ENCODE measurements at regions not wholly inside any gene's neighbourhood (a gene's known extent, or its start where the extent isn't known, plus 50 kb on each side); places are given as distances from the start of the nearest gene placed in this dataset.

DNA sequence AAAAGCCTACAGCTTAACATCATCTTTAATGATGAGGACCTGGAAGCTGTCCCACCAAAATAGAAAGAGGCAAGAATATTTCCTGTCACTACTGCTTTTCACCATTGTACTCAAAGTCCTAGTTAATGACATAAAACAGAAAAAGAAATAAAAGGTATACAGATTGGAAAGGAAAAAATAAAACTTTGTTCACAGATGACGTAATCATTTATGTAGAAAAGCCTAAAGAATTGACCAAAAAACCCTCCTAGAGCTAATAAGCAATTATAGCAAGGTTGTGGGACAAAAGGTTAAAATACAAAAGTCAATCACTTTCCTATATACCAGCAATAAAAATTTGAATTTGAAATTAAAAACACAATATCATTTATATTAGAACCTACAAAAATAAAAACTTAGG, 97.2 kb upstream of the MDGA2 start:
- no peak for ATAC-seq
- ChIA-PET POLR2A (ENCODE audit: unreplicated experiment) (no interaction called here), CTCF (no interaction called here)
- no peaks in the 10 kb centered on the region for H4K20me1 ChIP-seq (ENCODE audit: low read length)
- no peak overlapping the region for H3K4me2 ChIP-seq (ENCODE audit: low read length)
- no peaks in the 10 kb centered on the region for H3K27me3 ChIP-seq (ENCODE audit: low read length)
- DNase-seq: no peak
- H2AFZ ChIP-seq (ENCODE audit: low read length): no peak overlapping the region
- no peak for TF ChIP-seq EZH2 (IDR thresholded peaks at IDR 0.05; ENCODE audit: low read length, unreplicated experiment)
- TF ChIP-seq, protein P1, sequence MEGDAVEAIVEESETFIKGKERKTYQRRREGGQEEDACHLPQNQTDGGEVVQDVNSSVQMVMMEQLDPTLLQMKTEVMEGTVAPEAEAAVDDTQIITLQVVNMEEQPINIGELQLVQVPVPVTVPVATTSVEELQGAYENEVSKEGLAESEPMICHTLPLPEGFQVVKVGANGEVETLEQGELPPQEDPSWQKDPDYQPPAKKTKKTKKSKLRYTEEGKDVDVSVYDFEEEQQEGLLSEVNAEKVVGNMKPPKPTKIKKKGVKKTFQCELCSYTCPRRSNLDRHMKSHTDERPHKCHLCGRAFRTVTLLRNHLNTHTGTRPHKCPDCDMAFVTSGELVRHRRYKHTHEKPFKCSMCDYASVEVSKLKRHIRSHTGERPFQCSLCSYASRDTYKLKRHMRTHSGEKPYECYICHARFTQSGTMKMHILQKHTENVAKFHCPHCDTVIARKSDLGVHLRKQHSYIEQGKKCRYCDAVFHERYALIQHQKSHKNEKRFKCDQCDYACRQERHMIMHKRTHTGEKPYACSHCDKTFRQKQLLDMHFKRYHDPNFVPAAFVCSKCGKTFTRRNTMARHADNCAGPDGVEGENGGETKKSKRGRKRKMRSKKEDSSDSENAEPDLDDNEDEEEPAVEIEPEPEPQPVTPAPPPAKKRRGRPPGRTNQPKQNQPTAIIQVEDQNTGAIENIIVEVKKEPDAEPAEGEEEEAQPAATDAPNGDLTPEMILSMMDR (conservative IDR thresholded peaks at IDR 0.05; ENCODE audit: low read depth, low read length): no peak
- TF ChIP-seq EZH2phosphoT487 (IDR thresholded peaks at IDR 0.05; ENCODE audit: borderline replicate concordance, low read length): no peak
- H3F3A ChIP-seq (ENCODE audit: low read length, unreplicated experiment): no peaks in the 10 kb centered on the region
- no peak overlapping the region for H3K9ac ChIP-seq (ENCODE audit: low read length)
- no peaks in the 10 kb centered on the region for H3K9me2 ChIP-seq (replicated peaks; ENCODE audit: low read length)
- no TSS peak for BruUV-seq (replicated peaks)
- no peaks in the 10 kb centered on the region for H3K36me3 ChIP-seq (ENCODE audit: low read depth, low read length)
- H3K4me3 ChIP-seq (ENCODE audit: low read length): no peak overlapping the region
- no peak overlapping the region for H3K27ac ChIP-seq (ENCODE audit: low read length)
- no peaks in the 10 kb centered on the region for H3K4me1 ChIP-seq (ENCODE audit: insufficient read depth, low read length)
- no peaks in the 10 kb centered on the region for H3K79me2 ChIP-seq (ENCODE audit: low read length)
- intact Hi-C loops (cut with micrococcal nuclease): no loop called here
- H3K9me3 ChIP-seq (ENCODE audit: low read length): no peaks in the 10 kb centered on the region

- no peak overlapping the region for H3K4me2 ChIP-seq (ENCODE audit: low read length)
- TF ChIP-seq, protein P1 (conservative IDR thresholded peaks at IDR 0.05; ENCODE audit: low read depth, low read length): no peak
- no peak for TF ChIP-seq EZH2phosphoT487 (IDR thresholded peaks at IDR 0.05; ENCODE audit: borderline replicate concordance, low read length)
- no peak for TF ChIP-seq EZH2 (IDR thresholded peaks at IDR 0.05; ENCODE audit: low read length, unreplicated experiment)
- no peak overlapping the region for H3K9ac ChIP-seq (ENCODE audit: low read length)
- H3K36me3 ChIP-seq (ENCODE audit: low read depth, low read length): no peaks in the 10 kb centered on the region
- H3K9me3 ChIP-seq (ENCODE audit: low read length): no peaks in the 10 kb centered on the region
- CTCF ChIA-PET: no interaction called here
- POLR2A ChIA-PET (ENCODE audit: unreplicated experiment): no interaction called here
- DNase-seq: no peak
- no peaks in the 10 kb centered on the region for H3K27me3 ChIP-seq (ENCODE audit: low read length)
- H3K4me3 ChIP-seq (ENCODE audit: low read length): no peak overlapping the region
- intact Hi-C loops (cut with micrococcal nuclease): no loop called here
- BruUV-seq (replicated peaks): no TSS peak
- no peak for ATAC-seq
- H4K20me1 ChIP-seq (ENCODE audit: low read length): no peaks in the 10 kb centered on the region
- H3K9me2 ChIP-seq (replicated peaks; ENCODE audit: low read length): no peaks in the 10 kb centered on the region
- no peaks in the 10 kb centered on the region for H3K4me1 ChIP-seq (ENCODE audit: insufficient read depth, low read length)
- no peak overlapping the region for H2AFZ ChIP-seq (ENCODE audit: low read length)
- no peaks in the 10 kb centered on the region for H3K79me2 ChIP-seq (ENCODE audit: low read length)
- H3F3A ChIP-seq (ENCODE audit: low read length, unreplicated experiment): no peaks in the 10 kb centered on the region
- H3K27ac ChIP-seq (ENCODE audit: low read length): no peak overlapping the region
Observed at GRCh38 chr14:47763188-47763854, 87.9 kb upstream of the MDGA2 start.

- Histone ChIP-seq H2AFZ (ENCODE audit: low read length) (no peak overlapping the region), H3K9me2 (replicated peaks; ENCODE audit: low read length) (no peaks in the 10 kb centered on the region), H3K4me3 (ENCODE audit: low read length) (no peak overlapping the region), H3K27me3 (ENCODE audit: low read length) (no peaks in the 10 kb centered on the region), H3K27ac (ENCODE audit: low read length) (no peak overlapping the region), H3K4me2 (ENCODE audit: low read length) (no peak overlapping the region), H3F3A (ENCODE audit: low read length, unreplicated experiment) (no peaks in the 10 kb centered on the region), H3K4me1 (ENCODE audit: insufficient read depth, low read length) (no peaks in the 10 kb centered on the region), H3K79me2 (ENCODE audit: low read length) (no peaks in the 10 kb centered on the region), H3K9ac (ENCODE audit: low read length) (no peak overlapping the region), H3K36me3 (ENCODE audit: low read depth, low read length) (no peaks in the 10 kb centered on the region), H4K20me1 (ENCODE audit: low read length) (no peaks in the 10 kb centered on the region), H3K9me3 (ENCODE audit: low read length) (no peaks in the 10 kb centered on the region)
- ChIA-PET CTCF (no interaction called here), POLR2A (ENCODE audit: unreplicated experiment) (interaction anchor here (0.6 kb wide), 1 partner anchor 508 kb away, joined by 6 read pairs; no protein-coding TSS in a partner anchor)
- no TSS peak for BruUV-seq (replicated peaks)
- intact Hi-C loops (cut with micrococcal nuclease): no loop called here
- DNase-seq (no peak), ATAC-seq (no peak)
- TF ChIP-seq EZH2 (IDR thresholded peaks at IDR 0.05; ENCODE audit: low read length, unreplicated experiment) (no peak), EZH2phosphoT487 (IDR thresholded peaks at IDR 0.05; ENCODE audit: borderline replicate concordance, low read length) (no peak)
- TF ChIP-seq, protein P1 (conservative IDR thresholded peaks at IDR 0.05; ENCODE audit: low read depth, low read length): no peak
Observed at GRCh38 chr14:47746986-47747385, 71.6 kb upstream of the MDGA2 start.
